SK-N-MC (cell line): ENCODE measurements at regions not wholly inside any gene's neighbourhood (a gene's known extent, or its start where the extent isn't known, plus 50 kb on each side); places are given as distances from the start of the nearest gene placed in this dataset.

Experiments
- EZH2 ChIP-seq: fragments of 200-600 bp; sonication (generic); IDR thresholded peaks from one replicate; pipeline ENCODE4 v1.6.1; 2017; ENCODE audit warnings: antibody characterized with exemption
- FOXP2 ChIP-seq: optimal IDR thresholded peaks from 2 replicates; pipeline ENCODE3; 2011; ENCODE audit warnings: mild to moderate bottlenecking, moderate library complexity; ENCODE audit not compliant: insufficient read depth; ENCODE audit errors: extremely low read length, control extremely low read depth
- POLR2AphosphoS5 ChIP-seq: IDR thresholded peaks from 2 replicates; pipeline ENCODE4 v1.6.1; 2012; ENCODE audit warnings: mild to moderate bottlenecking, low read depth, low read length, borderline replicate concordance

- no peak for TF ChIP-seq EZH2
- TF ChIP-seq POLR2AphosphoS5: no peak
- no peak for TF ChIP-seq FOXP2
Measured at GRCh38 chrX:69093960-69094871, 71.0 kb downstream of the PJA1 start.
